Esophagus muscularis mucosa (tissue), 4 donors: ENCODE measurements at regions not wholly inside any gene's neighbourhood (a gene's known extent, or its start where the extent isn't known, plus 50 kb on each side); places are given as distances from the start of the nearest gene placed in this dataset.

Source experiments
- DNase-seq: peaks from one replicate; pipeline ENCODE4 v3.0.0-alpha.2; 2017; ENCODE audit errors: extremely low spot score
- H3K27ac ChIP-seq, 4 donors: fragments of 200-600 bp; sonication (generic); replicated peaks in 1 of 4; 1 replicate in 3 of 4; 2 replicates in 1 of 4; pipeline ENCODE4 v1.5.1; 2016 to 2019; ENCODE audit warnings: mild to moderate bottlenecking in 1 of 4
- H3K27me3 ChIP-seq, 4 donors: fragments of 200-600 bp; sonication (generic); one replicate each; pipeline versions ENCODE4 v1.5.1 to v1.6.0; 2016 to 2019
- H3K36me3 ChIP-seq, 4 donors: fragments of 200-600 bp; sonication (generic); one replicate each; pipeline ENCODE4 v1.5.1; 2016 to 2019
- H3K4me1 ChIP-seq, 4 donors: fragments of 200-600 bp; sonication (generic); one replicate each; pipeline ENCODE4 v1.5.1; 2016 to 2019
- H3K4me3 ChIP-seq, 4 donors: fragments of 200-600 bp; sonication (generic); 1 replicate in 2 of 4; 2 replicates in 2 of 4; pipeline ENCODE4 v1.5.1; 2016 to 2019; ENCODE audit warnings: mild to moderate bottlenecking in 4 of 4, moderate library complexity in 1 of 4
- H3K9me3 ChIP-seq, 4 donors: fragments of 200-600 bp; sonication (generic); 1 replicate in 3 of 4; 2 replicates in 1 of 4; pipeline ENCODE4 v1.5.1; 2016 to 2019
- EP300 ChIP-seq: sonication (generic); formaldehyde crosslinking; IDR thresholded peaks from one replicate; pipeline ENCODE4 v1.6.1; 2017; ENCODE audit warnings: antibody characterized with exemption
- POLR2A ChIP-seq: fragments of 450-650 bp; IDR thresholded peaks from one replicate; pipeline ENCODE4 v1.6.1; 2017; ENCODE audit warnings: antibody characterized with exemption, moderate library complexity, mild to moderate bottlenecking, low read depth
- POLR2AphosphoS5 ChIP-seq, 2 donors: sonication (generic); formaldehyde crosslinking; IDR thresholded peaks; one replicate each; pipeline ENCODE4 v1.6.1; 2017; ENCODE audit warnings: antibody characterized with exemption in 2 of 2
- WGBS: methylation state at CpG from one replicate; pipeline ENCODE4 v1.1.5; 2018; 5-methylcytosine and 5-hydroxymethylcytosine counted together
- intact Hi-C: fragments of 100-400 bp; cut with DNase I; formaldehyde crosslinking; loops from one replicate; pipeline ENCODE4 v1.15.1; 2023
- TF ChIP-seq, protein P1 (sequence below), 3 experiments: fragments of 200-600 bp in 2 of 3; fragments of 450-650 bp in 1 of 3; sonication (generic) in 2 of 3; IDR thresholded peaks; one replicate each; pipeline ENCODE4 v1.5.1; 2017 to 2019; ENCODE audit warnings: antibody characterized with exemption in 3 of 3, mild to moderate bottlenecking in 2 of 3, moderate library complexity in 1 of 3

DNA sequence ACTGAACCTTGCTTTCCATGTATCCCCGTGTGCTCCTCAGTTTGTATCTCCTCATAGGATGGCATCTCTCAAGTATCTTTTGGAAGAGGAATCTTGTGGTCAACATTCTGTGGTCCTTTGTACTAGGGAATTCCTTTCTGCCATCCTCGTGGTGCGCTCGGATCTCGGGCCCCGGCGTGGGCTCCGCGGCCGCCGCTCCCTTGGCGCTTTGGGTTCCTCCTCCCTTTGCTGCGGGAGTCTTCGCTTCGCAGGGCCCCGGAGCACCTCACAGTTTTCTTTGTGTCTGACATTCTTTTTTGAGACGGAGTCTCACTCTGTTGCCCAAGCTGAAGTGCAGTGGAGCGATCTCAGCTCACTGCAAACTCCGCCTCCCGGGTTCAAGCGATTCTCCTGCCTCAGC lies 264.7 kb downstream of the IRS2 start:
- Histone ChIP-seq H3K36me3 (no peaks in the 10 kb centered on the region), H3K9me3 (no peaks in the 10 kb centered on the region), H3K27me3 (no peaks in the 10 kb centered on the region), H3K27ac (no peak overlapping the region), H3K4me3 (no peak overlapping the region), H3K4me1 (no peaks in the 10 kb centered on the region)
- intact Hi-C loops: loop anchor here (10.0 kb wide), 1 partner anchor 127 kb away; no protein-coding TSS in a partner anchor
- 98% methylated on average over 21 of the region's 21 CpGs for WGBS
- TF ChIP-seq POLR2AphosphoS5 (IDR thresholded peaks at IDR 0.05) (no peak), POLR2A (no peak), EP300 (no peak)
- TF ChIP-seq, protein P1, sequence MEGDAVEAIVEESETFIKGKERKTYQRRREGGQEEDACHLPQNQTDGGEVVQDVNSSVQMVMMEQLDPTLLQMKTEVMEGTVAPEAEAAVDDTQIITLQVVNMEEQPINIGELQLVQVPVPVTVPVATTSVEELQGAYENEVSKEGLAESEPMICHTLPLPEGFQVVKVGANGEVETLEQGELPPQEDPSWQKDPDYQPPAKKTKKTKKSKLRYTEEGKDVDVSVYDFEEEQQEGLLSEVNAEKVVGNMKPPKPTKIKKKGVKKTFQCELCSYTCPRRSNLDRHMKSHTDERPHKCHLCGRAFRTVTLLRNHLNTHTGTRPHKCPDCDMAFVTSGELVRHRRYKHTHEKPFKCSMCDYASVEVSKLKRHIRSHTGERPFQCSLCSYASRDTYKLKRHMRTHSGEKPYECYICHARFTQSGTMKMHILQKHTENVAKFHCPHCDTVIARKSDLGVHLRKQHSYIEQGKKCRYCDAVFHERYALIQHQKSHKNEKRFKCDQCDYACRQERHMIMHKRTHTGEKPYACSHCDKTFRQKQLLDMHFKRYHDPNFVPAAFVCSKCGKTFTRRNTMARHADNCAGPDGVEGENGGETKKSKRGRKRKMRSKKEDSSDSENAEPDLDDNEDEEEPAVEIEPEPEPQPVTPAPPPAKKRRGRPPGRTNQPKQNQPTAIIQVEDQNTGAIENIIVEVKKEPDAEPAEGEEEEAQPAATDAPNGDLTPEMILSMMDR (IDR thresholded peaks at IDR 0.05): no peak
- DNase-seq: peak; percentile 82

DNA sequence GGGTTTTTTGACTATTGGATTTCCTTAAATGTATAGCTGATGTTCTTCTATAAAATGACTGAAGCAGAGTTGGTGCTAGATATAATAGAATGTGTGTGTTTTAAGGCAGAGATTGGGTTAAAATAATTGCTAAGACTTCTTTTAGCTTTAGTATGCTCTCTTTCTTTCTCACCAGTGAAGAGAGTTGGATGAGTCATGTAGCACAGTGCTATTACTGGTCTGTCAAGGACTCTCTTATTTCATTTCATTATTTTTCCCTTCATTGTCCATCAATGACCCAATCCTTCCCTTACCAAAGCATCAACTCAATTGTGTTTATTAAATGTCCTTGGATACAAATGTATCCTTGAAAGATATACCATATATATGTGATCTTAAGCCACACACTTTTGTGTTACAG lies 268.9 kb downstream of the IRS2 start:
- intact Hi-C loops: no loop called here
- TF ChIP-seq, protein P1 (IDR thresholded peaks at IDR 0.05): no peak
- no peak for TF ChIP-seq POLR2A
- no peak for TF ChIP-seq POLR2AphosphoS5 (IDR thresholded peaks at IDR 0.05)
- TF ChIP-seq EP300: no peak
- H3K9me3 ChIP-seq: no peaks in the 10 kb centered on the region
- H3K4me3 ChIP-seq: no peak overlapping the region
- no peaks in the 10 kb centered on the region for H3K27me3 ChIP-seq
- H3K27ac ChIP-seq: no peak overlapping the region
- no peaks in the 10 kb centered on the region for H3K36me3 ChIP-seq
- peaks cover 0 to 7% (median 1%) of the 10 kb centered on the region in 4 donors for H3K4me1 ChIP-seq
- DNase-seq: no peak

- Histone ChIP-seq H3K27me3 (no peaks in the 10 kb centered on the region), H3K4me1 (peaks cover 0 to 7% (median 1%) of the 10 kb centered on the region in 4 donors), H3K9me3 (no peaks in the 10 kb centered on the region), H3K4me3 (no peak overlapping the region), H3K27ac (no peak overlapping the region), H3K36me3 (no peaks in the 10 kb centered on the region)
- intact Hi-C loops: no loop called here
- no peak for DNase-seq
- 35% methylated on average over 4 of the region's 4 CpGs for WGBS
- TF ChIP-seq POLR2A (no peak), EP300 (no peak), POLR2AphosphoS5 (IDR thresholded peaks at IDR 0.05) (no peak)
- TF ChIP-seq, protein P1 (IDR thresholded peaks at IDR 0.05): no peak
Measured at GRCh38 chr13:109516186-109516585, 270.2 kb downstream of the IRS2 start.

GRCh38 chr13:109510013-109510412 lies 276.4 kb downstream of the IRS2 start:
- H3K4me3 ChIP-seq: no peak overlapping the region
- WGBS: 89% methylated on average over 3 of the region's 3 CpGs

More at GRCh38 chr13:109510013-109510412, 276.4 kb downstream of the IRS2 start:
- intact Hi-C loops: no loop called here
- Histone ChIP-seq H3K9me3 (no peaks in the 10 kb centered on the region), H3K4me1 (peaks cover 0 to 7% (median 0%) of the 10 kb centered on the region in 4 donors), H3K27me3 (no peaks in the 10 kb centered on the region), H3K36me3 (no peaks in the 10 kb centered on the region), H3K27ac (no peak overlapping the region)
- DNase-seq: no peak
- TF ChIP-seq EP300: no peak
- no peak for TF ChIP-seq POLR2AphosphoS5 (IDR thresholded peaks at IDR 0.05)
- TF ChIP-seq, protein P1 (IDR thresholded peaks at IDR 0.05): no peak
- TF ChIP-seq POLR2A: no peak
